GM18951 (cell line): ENCODE measurements at regions not wholly inside any gene's neighbourhood (a gene's known extent, or its start where the extent isn't known, plus 50 kb on each side); places are given as distances from the start of the nearest gene placed in this dataset.
"Not testable (repeated sequence)": the region's sequence is repeated elsewhere in the genome, so short reads cannot be mapped to it uniquely, and the experiment has no call there.

Source experiments
- POLR2A ChIP-seq: IDR thresholded peaks from 4 replicates; pipeline ENCODE4 v1.6.1; 2011; ENCODE audit warnings: mild to moderate bottlenecking; ENCODE audit not compliant: insufficient read length, insufficient read depth; ENCODE audit errors: extremely low read depth
- in situ Hi-C: fragments of 300-500 bp; cut with MboI; formaldehyde crosslinking; loops from one replicate; pipeline ENCODE4 v1.12.0; 2022; ENCODE audit warnings: low sequenced_read_pairs, mixed read lengths, inconsistent platforms; ENCODE audit not compliant: unreplicated experiment

- in situ Hi-C loops: no loop called here
- no peak for TF ChIP-seq POLR2A
Observed at GRCh38 chr2:198611201-198611600, 806.8 kb downstream of the PLCL1 start.

GRCh38 chr2:198604599-198604998 is 800.2 kb downstream of the PLCL1 start:
- no peak for TF ChIP-seq POLR2A
- in situ Hi-C loops: no loop called here

- in situ Hi-C loops: not testable (repeated sequence)
Observed at GRCh38 chr2:198602986-198603385, 798.6 kb downstream of the PLCL1 start.

GRCh38 chr2:198597648-198598047 is 793.3 kb downstream of the PLCL1 start:
- in situ Hi-C loops: no loop called here

GRCh38 chr2:198596985-198597384 is 792.6 kb downstream of the PLCL1 start:
- no peak for TF ChIP-seq POLR2A
- in situ Hi-C loops: no loop called here

More at GRCh38 chr2:198597648-198598047, 793.3 kb downstream of the PLCL1 start:
- no peak for TF ChIP-seq POLR2A

- in situ Hi-C loops: no loop called here
- no peak for TF ChIP-seq POLR2A
Observed at GRCh38 chr2:198595721-198596120, 791.3 kb downstream of the PLCL1 start.

GRCh38 chr2:198591586-198591985 is 787.2 kb downstream of the PLCL1 start:
- in situ Hi-C loops: no loop called here
- no peak for TF ChIP-seq POLR2A

GRCh38 chr2:198587741-198588140 is 783.3 kb downstream of the PLCL1 start:
- TF ChIP-seq POLR2A: no peak
- in situ Hi-C loops: no loop called here

GRCh38 chr2:198587240-198587639 is 782.8 kb downstream of the PLCL1 start:
- in situ Hi-C loops: no loop called here
- no peak for TF ChIP-seq POLR2A

- in situ Hi-C loops: no loop called here
- TF ChIP-seq POLR2A: no peak
Observed at GRCh38 chr2:198571393-198571792, 767.0 kb downstream of the PLCL1 start.

- in situ Hi-C loops: no loop called here
Observed at GRCh38 chr2:198558176-198558575, 753.8 kb downstream of the PLCL1 start.

GRCh38 chr2:198546122-198546521 is 741.7 kb downstream of the PLCL1 start:
- TF ChIP-seq POLR2A: no peak
- in situ Hi-C loops: no loop called here

More at GRCh38 chr2:198558176-198558575, 753.8 kb downstream of the PLCL1 start:
- TF ChIP-seq POLR2A: no peak

GRCh38 chr2:198545411-198545810 is 741.0 kb downstream of the PLCL1 start:
- no peak for TF ChIP-seq POLR2A
- in situ Hi-C loops: no loop called here

- in situ Hi-C loops: no loop called here
- TF ChIP-seq POLR2A: no peak
Observed at GRCh38 chr2:198544461-198544860, 740.1 kb downstream of the PLCL1 start.

GRCh38 chr2:198534756-198535155 is 730.4 kb downstream of the PLCL1 start:
- TF ChIP-seq POLR2A: no peak
- in situ Hi-C loops: no loop called here
